SH-SY5Y (cell line): ENCODE measurements at regions not wholly inside any gene's neighbourhood (a gene's known extent, or its start where the extent isn't known, plus 50 kb on each side); places are given as distances from the start of the nearest gene placed in this dataset.

ENCODE experiments used
- GATA2 ChIP-seq: IDR thresholded peaks from 2 replicates; pipeline ENCODE4 v1.6.1; 2011; ENCODE audit warnings: mild to moderate bottlenecking, low read depth, low read length
- GATA3 ChIP-seq: IDR thresholded peaks from 2 replicates; pipeline ENCODE4 v1.6.1; 2011; ENCODE audit warnings: low read depth, mild to moderate bottlenecking, low read length, moderate library complexity

GRCh38 chr17:77829843-77830799, 128.4 kb upstream of the TNRC6C start:
- TF ChIP-seq GATA2 (no peak), GATA3 (no peak)

- TF ChIP-seq GATA2 (no peak), GATA3 (no peak)
These were observed 127.6 kb upstream of the TNRC6C start for GRCh38 chr17:77830816-77831473.

- TF ChIP-seq GATA3, result no peak
- 0 out of 2 replicates have a peak, but pooled peaks have one; percentile 18 for TF ChIP-seq GATA2
These were observed 126.9 kb upstream of the TNRC6C start for GRCh38 chr17:77831474-77832179.

- TF ChIP-seq GATA2 (no peak), GATA3 (no peak)
These were observed 126.3 kb upstream of the TNRC6C start for GRCh38 chr17:77832180-77832560.

- TF ChIP-seq GATA3, result no peak
- no peak for TF ChIP-seq GATA2
These were observed 124.7 kb upstream of the TNRC6C start for GRCh38 chr17:77833769-77834168.

GRCh38 chr17:77834170-77835115, 124.1 kb upstream of the TNRC6C start:
- TF ChIP-seq GATA2, result no peak
- no peak for TF ChIP-seq GATA3

GRCh38 chr17:77836557-77837041, 121.9 kb upstream of the TNRC6C start:
- TF ChIP-seq GATA2, result no peak
- TF ChIP-seq GATA3, result no peak

- TF ChIP-seq GATA3 (no peak), GATA2 (no peak)
These were observed 120.6 kb upstream of the TNRC6C start for GRCh38 chr17:77837917-77838316.

GRCh38 chr17:77838748-77839697, 119.5 kb upstream of the TNRC6C start:
- TF ChIP-seq GATA2 (no peak), GATA3 (no peak)

- TF ChIP-seq GATA3 (no peak), GATA2 (no peak)
These were observed 118.6 kb upstream of the TNRC6C start for GRCh38 chr17:77839698-77840512.

GRCh38 chr17:77840513-77841165, 117.9 kb upstream of the TNRC6C start:
- TF ChIP-seq GATA2, result no peak
- no peak for TF ChIP-seq GATA3
